ENCODE measurements at regions not wholly inside any gene's neighbourhood (a gene's known extent, or its start where the extent isn't known, plus 50 kb on each side); places are given as distances from the start of the nearest gene placed in this dataset.
"Not testable (repeated sequence)": the region's sequence is repeated elsewhere in the genome, so short reads cannot be mapped to it uniquely, and the experiment has no call there.

- DNase-seq: no peak
- Histone ChIP-seq H3K4me3 (no peak overlapping the region), H3K36me3 (peaks cover 0 to 4% (median 0%) of the 10 kb centered on the region in 4 donors), H3K4me1 (no peaks in the 10 kb centered on the region), H3K9me3 (no peaks in the 10 kb centered on the region), H3K27ac (no peak overlapping the region), H3K27me3 (no peaks in the 10 kb centered on the region)
- intact Hi-C loops (cut with DNase I): no loop called here
- TF ChIP-seq POLR2A (IDR thresholded peaks at IDR 0.05) (no peak), CTCF (IDR thresholded peaks at IDR 0.05) (no peak), POLR2AphosphoS5 (IDR thresholded peaks at IDR 0.05) (no peak)
- 90 to 94% methylated on average over 5 of the region's 5 CpGs for WGBS, 2 donors
Measured at GRCh38 chr7:66524738-66525137, 103.9 kb upstream of the KCTD7 start.

DNA sequence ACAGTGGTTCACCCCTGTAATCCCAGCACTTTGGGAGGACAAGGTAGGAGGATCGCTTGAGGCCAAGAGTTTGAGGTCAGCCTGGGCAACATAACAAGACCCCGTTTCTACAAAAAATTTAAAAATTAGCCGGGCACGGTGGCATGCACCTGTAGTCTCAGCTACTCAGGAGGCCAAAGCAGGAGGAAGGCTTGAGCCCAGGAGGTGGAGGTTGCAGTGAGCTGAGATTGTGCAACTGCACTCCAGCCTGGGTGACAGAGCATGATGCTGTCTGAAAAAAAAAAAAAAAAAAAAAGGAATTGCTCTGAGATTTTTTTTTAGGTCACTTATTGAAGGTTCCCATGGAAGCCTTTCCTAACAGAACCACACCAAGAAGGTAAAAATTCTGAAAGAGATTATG lies 101.9 kb upstream of the KCTD7 start:
- H3K27ac ChIP-seq; H3K4me1 ChIP-seq; intact Hi-C loops (cut with DNase I); H3K4me3 ChIP-seq; DNase-seq; H3K9me3 ChIP-seq; H3K27me3 ChIP-seq: not testable (repeated sequence)
- peaks cover 0 to 16% (median 0%) of the 10 kb centered on the region in 4 donors for H3K36me3 ChIP-seq
- WGBS, 2 donors: 97 to 98% methylated on average over 4 of the region's 4 CpGs

DNA sequence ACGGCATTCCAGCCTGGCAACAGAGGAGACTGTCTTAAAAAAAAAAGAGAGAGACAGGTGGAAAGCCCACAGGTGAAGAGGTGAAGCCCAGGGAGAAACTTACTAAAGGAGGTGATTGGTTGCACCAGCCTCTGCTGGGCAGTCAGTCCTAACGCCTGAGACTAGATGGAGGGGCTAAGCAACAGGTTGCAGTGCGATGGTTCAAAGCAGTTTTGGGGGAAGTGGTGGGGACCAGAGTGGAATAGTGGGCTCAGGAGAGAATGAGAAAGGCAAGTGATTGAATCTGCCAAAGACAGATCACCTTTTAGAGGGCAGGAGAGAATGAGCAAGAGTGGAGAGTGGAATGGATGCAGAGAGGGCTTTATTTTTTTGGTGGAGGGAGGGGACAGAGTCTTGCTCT lies 100.0 kb upstream of the KCTD7 start:
- Histone ChIP-seq H3K27me3 (no peaks in the 10 kb centered on the region), H3K4me3 (no peak overlapping the region), H3K4me1 (no peaks in the 10 kb centered on the region), H3K27ac (no peak overlapping the region), H3K9me3 (no peaks in the 10 kb centered on the region), H3K36me3 (peaks cover 0 to 16% (median 0%) of the 10 kb centered on the region in 4 donors)
- no peak for DNase-seq
- intact Hi-C loops (cut with DNase I): no loop called here
- no peak for TF ChIP-seq EP300 (IDR thresholded peaks at IDR 0.05)
- TF ChIP-seq POLR2AphosphoS5 (IDR thresholded peaks at IDR 0.05): no peak
- no peak for TF ChIP-seq CTCF (IDR thresholded peaks at IDR 0.05)
- no peak for TF ChIP-seq POLR2A (IDR thresholded peaks at IDR 0.05)
- 96% methylated on average over 3 of the region's 3 CpGs for WGBS, 2 donors

- Histone ChIP-seq H3K27ac (no peak overlapping the region), H3K4me1 (no peaks in the 10 kb centered on the region), H3K9me3 (no peaks in the 10 kb centered on the region), H3K4me3 (no peak overlapping the region), H3K36me3 (peaks cover 0 to 16% (median 0%) of the 10 kb centered on the region in 4 donors), H3K27me3 (no peaks in the 10 kb centered on the region)
- TF ChIP-seq POLR2A (IDR thresholded peaks at IDR 0.05) (no peak), POLR2AphosphoS5 (IDR thresholded peaks at IDR 0.05) (no peak), CTCF (IDR thresholded peaks at IDR 0.05) (no peak), EP300 (IDR thresholded peaks at IDR 0.05) (no peak)
- no peak for DNase-seq
- intact Hi-C loops (cut with DNase I): no loop called here
- WGBS, 2 donors: 89 to 92% methylated on average over 16 of the region's 16 CpGs
Measured at GRCh38 chr7:66529883-66530610, 98.6 kb upstream of the KCTD7 start.

DNA sequence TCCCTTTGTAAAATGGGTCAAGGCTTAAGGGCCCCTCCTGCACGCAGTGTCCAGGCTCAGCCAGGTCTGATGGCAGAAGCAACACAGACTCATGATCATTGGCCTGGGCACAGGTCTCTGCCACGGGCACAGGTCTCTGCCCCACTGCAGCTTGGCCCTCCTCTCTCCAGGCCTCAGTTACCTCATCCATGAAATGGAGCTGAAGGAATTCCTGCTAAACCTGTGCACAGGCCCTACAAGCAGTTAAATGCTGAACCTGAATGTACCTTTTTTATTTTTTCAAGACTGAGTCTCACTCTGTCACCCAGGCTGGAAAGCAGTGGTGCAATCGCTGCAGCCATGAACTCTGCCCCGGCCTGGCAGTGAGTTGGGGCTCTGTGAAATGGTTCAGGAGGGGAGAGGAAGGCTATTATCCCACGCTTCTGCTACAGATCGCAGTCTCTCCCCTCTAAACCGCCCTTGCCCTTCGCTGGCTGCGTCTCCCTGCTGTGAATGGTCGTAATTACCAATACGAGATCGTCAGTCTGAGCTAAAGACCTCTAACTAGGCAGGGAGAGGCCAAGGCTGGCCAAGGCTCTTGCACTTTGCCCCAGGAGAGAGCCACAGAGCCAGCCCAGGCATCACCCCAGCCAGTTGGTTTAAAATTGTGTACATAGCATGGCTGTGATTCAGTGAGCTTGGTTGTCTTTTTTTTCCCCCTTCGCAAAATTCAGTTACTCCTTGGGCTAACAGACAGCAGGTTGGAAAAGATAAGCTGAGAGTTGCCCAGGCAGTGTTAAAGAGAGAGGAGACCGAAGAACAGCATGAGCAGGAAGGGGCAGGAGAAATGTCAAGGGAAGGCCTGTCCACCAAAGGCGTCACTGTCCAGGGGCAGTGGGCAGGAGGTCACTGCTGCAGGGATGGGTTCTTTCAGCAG lies 93.0 kb upstream of the KCTD7 start:
- Histone ChIP-seq H3K27ac (no peak overlapping the region), H3K9me3 (no peaks in the 10 kb centered on the region), H3K36me3 (peaks cover 0 to 4% (median 0%) of the 10 kb centered on the region in 4 donors), H3K27me3 (no peaks in the 10 kb centered on the region), H3K4me3 (no peak overlapping the region), H3K4me1 (no peaks in the 10 kb centered on the region)
- TF ChIP-seq CTCF (IDR thresholded peaks at IDR 0.05) (no peak), POLR2AphosphoS5 (IDR thresholded peaks at IDR 0.05) (no peak), EP300 (IDR thresholded peaks at IDR 0.05) (no peak), POLR2A (IDR thresholded peaks at IDR 0.05) (no peak)
- 88 to 90% methylated on average over 15 of the region's 15 CpGs for WGBS, 2 donors
- intact Hi-C loops (cut with DNase I): no loop called here
- no peak for DNase-seq
